ENCODE measurements at regions not wholly inside any gene's neighbourhood (a gene's known extent, or its start where the extent isn't known, plus 50 kb on each side); places are given as distances from the start of the nearest gene placed in this dataset.

GRCh38 chr20:11368965-11369711, 548.6 kb upstream of the BTBD3 start:
- no peak for TF ChIP-seq CTCF (IDR thresholded peaks at IDR 0.05)
- DNase-seq (no peak), ATAC-seq (no peak)
- no peak overlapping the region for H3K4me3 ChIP-seq
- intact Hi-C loops (cut with DNase I) = no loop called here
- no peak overlapping the region for H3K27ac ChIP-seq
- H3K9me3 ChIP-seq = no peaks in the 10 kb centered on the region
- no peaks in the 10 kb centered on the region for H3K36me3 ChIP-seq
- 82 to 91% methylated on average over 12 of the region's 12 CpGs for WGBS, 2 donors
- H3K27me3 ChIP-seq = no peaks in the 10 kb centered on the region
- H3K4me1 ChIP-seq = no peaks in the 10 kb centered on the region

GRCh38 chr20:11371831-11372230, 545.9 kb upstream of the BTBD3 start:
- Histone ChIP-seq H3K4me1 (no peaks in the 10 kb centered on the region), H3K27ac (no peak overlapping the region), H3K36me3 (no peaks in the 10 kb centered on the region), H3K9me3 (no peaks in the 10 kb centered on the region), H3K27me3 (no peaks in the 10 kb centered on the region), H3K4me3 (no peak overlapping the region)
- DNase-seq (no peak), ATAC-seq (no peak)
- WGBS, 2 donors = 91 to 98% methylated on average over 1 of the region's 1 CpG
- no peak for TF ChIP-seq CTCF (IDR thresholded peaks at IDR 0.05)
- intact Hi-C loops (cut with DNase I) = no loop called here

GRCh38 chr20:11372876-11373790, 544.6 kb upstream of the BTBD3 start:
- Histone ChIP-seq H3K27me3 (peaks cover 0 to 7% (median 0%) of the 10 kb centered on the region in 7 donors), H3K36me3 (no peaks in the 10 kb centered on the region), H3K27ac (no peak overlapping the region), H3K4me1 (no peaks in the 10 kb centered on the region), H3K9me3 (no peaks in the 10 kb centered on the region), H3K4me3 (no peak overlapping the region)
- DNase-seq = peak in 1 of 2 donors; percentile 3
- no peak for ATAC-seq
- no peak for TF ChIP-seq CTCF (IDR thresholded peaks at IDR 0.05)
- 67 to 68% methylated on average over 5 of the region's 5 CpGs for WGBS, 2 donors
- intact Hi-C loops (cut with DNase I) = no loop called here

GRCh38 chr20:11375335-11375734, 542.4 kb upstream of the BTBD3 start:
- Histone ChIP-seq H3K27ac (no peak overlapping the region), H3K4me1 (no peaks in the 10 kb centered on the region), H3K4me3 (no peak overlapping the region), H3K36me3 (no peaks in the 10 kb centered on the region), H3K9me3 (no peaks in the 10 kb centered on the region), H3K27me3 (peaks cover 0 to 24% (median 5%) of the 10 kb centered on the region in 7 donors)
- intact Hi-C loops (cut with DNase I) = no loop called here
- no peak for TF ChIP-seq CTCF (IDR thresholded peaks at IDR 0.05)
- 72 to 78% methylated on average over 4 of the region's 4 CpGs for WGBS, 2 donors
- ATAC-seq = no peak
- no peak for DNase-seq
